Midbrain (tissue), 1 donor: ENCODE measurements at regions not wholly inside any gene's neighbourhood (a gene's known extent, or its start where the extent isn't known, plus 50 kb on each side); places are given as distances from the start of the nearest gene placed in this dataset.
A peak's percentile ranks its signal among the peaks of the same experiment; 100 is the strongest.

Source experiments
- DNase-seq: peaks from one replicate; lab custom pipeline; 2025; lab: John Stamatoyannopoulos, UW

DNA sequence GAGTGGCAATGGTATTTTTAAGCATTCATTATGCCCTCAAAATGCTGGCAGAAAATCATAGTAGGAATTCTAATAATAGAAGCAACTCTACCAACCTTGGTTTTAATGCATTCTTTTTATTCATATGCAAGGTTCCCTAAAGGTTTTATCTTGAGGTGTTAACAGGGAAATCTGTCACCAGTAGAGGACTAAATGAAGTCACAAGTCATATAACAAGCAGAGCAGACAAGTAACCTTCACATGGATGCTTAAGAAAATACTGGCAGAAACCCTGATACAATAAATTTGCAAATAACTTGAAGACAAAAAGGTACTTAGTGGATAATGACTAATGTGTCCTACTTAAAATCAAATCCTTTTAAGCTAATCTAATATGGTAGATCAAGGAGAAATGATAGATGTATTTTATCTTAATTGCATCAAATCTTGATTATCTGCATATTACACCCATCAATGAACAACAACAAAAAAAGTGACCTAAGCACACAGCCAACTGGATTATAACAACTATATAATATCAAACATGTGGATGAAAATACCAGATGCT is 73.3 kb downstream of the RFC3 start:
- DNase-seq, result no peak

DNA sequence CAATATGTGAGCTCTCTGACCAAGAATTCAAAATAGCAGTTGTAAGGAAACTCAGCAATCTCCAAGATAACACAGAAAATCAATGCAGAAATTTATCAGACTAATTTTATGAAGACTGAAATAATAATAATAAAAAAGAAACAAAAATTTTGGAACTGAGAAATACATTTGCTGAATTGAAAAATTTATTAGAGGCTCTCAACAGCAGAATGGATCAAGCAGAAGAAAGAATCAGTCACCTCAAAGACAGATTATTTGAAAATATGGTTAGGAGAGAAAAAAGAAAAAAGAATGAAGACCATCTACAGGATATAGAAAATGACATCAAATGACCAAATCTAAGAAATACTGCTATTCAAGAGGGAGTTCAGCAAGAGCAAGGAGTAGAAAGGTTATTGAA is 75.6 kb downstream of the RFC3 start:
- no peak for DNase-seq

DNA sequence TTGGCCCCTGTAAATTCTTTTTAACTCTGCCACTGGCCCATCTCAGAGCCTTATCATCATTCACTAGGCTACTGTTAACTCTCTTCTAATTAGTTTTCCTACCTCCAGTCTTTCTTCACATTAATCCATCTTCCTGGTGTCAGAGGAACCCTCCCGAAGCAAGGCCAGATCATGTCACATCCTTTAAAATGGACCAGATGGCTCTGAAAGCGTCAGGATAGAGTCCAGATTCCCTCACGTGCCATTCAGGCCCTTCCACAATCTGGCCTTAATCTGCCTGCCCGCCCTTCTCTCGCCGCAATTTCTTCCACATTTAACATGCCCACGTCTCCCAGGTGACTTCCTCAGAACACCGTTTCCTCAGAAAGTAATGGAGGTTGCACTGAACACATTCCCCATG is 86.5 kb downstream of the RFC3 start:
- no peak for DNase-seq

DNA sequence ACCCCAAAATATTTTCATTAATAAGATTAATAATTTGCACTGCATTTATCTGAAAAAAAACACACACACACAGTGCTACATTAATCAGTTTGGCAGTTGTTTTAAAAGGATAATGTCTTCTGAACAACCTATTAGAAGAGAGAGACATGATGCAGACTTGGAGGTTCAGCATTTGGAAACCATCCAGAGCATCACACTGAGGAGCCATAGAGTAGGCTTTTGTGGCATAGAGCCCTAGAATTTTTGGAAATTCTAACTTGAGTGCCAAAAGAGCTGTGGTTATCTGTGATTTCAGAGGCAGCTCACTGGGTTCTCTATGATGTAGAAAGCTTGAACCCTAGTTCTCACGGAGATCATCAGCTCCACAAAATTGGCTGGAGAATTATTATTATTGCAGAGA is 90.2 kb downstream of the RFC3 start:
- no peak for DNase-seq

DNA sequence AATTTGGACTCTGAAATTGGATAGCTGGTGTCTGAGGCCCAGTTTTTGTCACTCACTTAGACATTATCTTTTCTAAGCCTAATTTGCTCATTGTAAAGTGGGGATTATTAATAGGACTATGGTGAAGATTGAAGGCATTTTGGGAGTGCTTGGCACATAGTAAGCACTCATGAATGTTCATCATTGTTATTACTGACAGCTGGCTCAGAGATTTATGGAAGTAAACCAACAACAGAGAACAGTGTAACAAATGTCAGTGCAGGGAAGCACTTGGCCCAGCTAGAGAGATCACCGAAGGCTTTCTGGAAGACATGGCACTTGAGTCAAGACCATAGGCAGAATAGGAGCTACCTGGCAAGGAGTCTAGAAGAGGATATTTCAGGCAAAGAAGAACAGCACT is 92.3 kb downstream of the RFC3 start:
- no peak for DNase-seq

DNA sequence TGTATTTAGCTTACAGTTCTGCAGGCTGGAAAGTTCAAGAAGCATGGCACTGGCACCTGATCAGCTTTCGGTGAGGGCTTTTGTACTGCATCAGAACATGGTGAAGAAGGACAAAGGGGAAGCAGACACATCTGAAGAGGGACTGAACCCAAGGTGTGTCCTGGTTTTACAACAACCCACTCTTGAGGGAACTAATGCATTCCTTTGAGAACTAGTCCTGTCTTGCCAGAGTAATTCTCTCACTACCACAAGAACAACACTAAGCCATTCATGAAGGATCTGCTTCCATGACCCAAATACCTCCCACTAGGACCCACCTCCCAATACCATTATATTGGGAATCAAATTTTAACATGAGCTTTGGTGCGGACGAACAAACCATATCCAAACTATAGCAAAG is 93.6 kb downstream of the RFC3 start:
- DNase-seq, result no peak

DNA sequence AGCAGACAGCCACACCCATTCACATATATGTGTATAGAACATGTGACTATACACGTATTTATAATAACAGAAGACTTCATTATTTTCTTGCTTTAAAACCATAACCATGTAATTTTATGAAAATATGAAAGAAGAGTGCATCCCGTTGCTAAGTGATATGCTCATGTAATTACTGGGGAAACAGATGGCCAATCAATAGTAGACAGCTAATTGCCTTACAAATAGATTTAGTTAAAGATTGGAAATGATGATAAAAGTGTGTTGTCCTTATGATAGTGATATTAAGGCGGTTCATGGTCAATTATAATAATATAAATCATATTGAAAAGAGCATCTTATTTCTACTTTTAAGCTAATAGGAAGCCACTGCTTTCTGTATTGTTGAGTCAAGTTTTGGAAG is 95.9 kb downstream of the RFC3 start:
- DNase-seq, result no peak

DNA sequence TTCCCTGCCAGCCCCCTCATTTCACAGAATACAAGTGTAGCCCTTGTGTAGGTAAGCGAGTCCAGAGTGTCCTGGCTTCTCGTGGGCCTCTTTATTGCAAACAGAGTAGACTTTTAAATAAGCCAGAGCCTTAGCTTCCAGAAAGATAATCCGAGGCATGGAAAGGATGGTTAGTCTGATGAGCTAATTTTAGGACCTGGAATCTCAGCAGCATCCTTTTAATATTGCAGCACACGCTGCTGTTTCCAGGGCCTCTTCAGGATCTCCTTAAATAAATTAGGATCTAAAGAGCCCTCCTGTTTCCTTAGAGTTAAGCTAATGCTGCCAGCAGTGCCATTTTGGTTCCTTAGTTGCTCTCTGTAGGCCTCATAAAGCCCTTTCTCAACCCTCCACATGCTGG is 99.2 kb downstream of the RFC3 start:
- no peak for DNase-seq

DNA sequence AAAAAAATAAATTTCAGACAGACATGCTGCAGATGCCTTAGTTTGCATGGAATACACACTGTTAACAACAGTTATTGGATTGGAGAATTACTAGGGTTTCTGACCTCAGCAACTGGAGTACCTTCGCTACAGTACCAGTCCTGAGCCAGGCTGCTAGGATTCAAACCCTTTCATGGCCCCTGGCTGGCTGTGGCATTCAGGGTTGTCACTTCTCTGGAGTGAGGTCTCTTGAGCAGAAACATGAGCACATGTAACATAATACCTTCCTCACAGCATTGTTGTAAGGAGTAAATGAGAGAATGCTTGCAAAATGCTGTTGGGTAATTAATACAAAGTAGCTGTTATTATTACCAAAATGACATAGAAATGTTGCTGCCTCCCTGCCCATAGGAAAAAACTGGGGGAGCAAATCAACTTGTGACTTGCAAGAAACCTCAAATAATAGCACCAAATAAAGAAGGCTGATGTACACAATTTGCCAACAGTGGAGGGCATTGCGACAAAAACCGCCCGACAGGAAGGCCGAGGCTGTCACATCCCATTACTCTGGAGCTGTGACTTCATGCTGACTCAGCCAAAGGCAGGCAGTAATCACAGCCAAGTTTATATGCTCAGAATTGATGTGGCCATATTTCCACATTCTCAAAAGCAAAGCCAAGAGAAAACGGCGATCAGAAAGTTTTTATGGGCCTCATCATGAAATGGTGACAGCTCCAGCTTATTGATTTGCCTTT is 100.4 kb downstream of the RFC3 start:
- no peak for DNase-seq

DNA sequence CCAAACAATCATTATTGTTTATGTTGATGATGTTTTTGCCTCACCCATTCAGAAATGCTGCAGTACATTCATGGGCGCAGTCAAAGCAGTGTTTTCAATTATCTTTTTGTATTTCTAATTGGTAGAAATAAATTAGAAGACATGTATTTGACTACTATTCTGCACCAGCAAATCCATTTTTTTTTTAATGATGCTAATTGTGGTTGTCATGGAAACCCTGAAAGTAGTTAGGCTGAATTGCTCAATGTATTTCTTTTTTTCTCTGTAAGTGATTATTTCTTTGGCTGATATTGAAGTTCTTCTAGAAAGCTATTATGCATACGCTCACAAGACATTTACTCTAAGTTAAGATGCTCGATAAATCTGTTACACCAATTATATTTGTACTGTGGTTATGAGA is 101.2 kb downstream of the RFC3 start:
- no peak for DNase-seq

DNA sequence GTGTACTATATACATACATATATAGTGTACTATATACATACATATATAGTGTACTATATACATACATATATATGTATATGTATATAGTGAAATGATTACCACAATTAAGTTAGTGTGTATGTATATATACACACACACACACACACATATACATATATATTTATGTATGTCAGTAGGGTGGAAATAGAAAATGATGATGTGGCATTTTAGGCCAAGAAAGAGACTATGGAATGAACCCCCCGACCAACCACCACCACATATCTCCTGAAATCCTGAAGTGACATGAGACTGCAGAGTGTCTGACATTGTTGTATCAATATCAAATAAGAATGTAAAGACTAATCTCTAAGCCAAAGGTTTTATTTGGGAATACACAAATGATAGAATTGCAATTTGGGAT is 107.6 kb downstream of the RFC3 start:
- DNase-seq, result no peak

DNA sequence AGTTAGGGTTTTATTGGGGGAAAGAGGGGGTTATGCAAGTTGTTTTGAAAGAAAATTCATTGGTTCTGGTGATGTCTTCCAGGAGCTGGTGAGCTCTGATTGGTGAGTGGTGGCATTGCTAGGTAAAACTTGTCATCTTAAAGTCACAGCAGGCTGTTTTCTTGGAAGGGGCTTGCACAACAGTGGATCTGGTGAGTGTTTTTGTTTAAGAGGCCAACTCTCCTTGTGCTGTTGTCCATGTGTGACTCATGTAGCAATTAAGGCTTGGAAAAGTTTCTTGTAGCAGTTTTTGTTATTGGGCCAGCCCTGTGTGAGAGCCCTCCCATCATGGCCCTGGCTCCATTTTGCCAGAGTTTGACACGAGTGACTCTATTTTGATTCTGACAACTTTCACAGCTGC is 109.4 kb downstream of the RFC3 start:
- no peak for DNase-seq

DNA sequence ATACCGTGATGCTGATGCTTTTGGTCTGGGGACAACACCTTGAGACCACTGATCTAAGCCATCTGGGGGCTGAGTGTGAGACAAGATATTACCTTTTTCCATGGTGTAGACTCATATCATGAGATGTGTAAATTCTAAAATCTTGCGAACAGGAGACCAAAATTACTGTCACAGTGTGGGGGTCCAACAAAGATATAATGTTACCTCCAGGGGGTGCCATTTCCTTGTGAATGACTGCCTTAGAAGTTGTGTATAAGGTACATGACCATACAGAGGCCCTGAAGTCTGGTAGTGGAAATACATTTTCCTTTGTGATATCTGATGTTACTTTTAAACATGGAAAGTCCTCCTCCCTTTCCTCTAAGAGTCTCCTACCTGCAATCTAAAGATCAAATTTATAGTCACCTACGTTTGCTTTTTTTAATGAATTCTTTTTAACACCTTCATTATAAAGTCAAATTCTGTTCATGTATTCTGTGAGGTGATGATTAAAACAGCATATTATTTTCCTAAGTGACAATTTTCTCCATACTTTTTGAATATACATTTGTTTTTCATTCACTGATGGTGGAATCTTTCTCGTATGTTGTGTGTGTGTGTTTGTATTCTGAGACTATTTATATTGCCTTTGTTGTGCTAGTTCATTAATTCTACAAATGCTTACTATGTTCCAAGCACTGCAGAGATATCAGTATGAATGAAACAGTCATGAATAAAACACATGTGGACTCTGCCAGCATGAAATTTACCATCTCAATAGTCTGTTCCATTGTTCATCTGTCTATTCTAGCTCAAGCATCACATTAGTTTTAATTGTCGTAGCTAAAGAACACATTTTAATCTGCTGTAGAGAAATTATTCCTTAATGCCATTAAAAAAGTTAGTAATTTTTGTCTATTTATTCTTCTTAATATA is 113.7 kb downstream of the RFC3 start:
- peak; percentile 42 for DNase-seq

DNA sequence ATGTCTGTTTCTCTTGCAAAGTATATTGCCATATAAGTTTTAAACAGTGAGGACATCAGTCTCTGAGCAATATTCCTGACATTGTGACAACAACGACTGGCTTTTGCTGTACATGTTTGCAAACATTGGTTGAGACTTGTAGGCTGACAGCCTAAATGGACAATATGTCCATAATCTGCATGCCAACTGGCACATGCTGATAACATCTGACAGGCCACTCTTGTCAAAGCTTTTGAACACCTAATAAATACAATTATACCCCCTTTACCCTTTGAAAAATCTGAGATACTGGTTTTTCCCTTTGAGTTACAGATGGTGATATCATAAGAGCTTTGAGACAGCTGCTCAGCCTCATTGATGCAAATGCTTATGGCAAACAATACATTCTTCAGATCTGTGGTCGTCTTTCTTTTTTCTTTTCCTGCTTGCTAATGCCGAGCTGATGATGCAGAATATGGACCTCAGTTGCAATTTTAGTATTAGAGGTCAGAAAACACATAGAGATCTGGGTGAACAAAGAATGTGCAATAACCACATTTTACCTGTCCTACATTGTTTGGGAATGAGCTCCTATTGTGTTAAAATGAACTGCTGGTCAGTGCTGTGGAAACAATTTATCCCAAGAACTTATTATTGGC is 114.9 kb downstream of the RFC3 start:
- DNase-seq, result no peak

DNA sequence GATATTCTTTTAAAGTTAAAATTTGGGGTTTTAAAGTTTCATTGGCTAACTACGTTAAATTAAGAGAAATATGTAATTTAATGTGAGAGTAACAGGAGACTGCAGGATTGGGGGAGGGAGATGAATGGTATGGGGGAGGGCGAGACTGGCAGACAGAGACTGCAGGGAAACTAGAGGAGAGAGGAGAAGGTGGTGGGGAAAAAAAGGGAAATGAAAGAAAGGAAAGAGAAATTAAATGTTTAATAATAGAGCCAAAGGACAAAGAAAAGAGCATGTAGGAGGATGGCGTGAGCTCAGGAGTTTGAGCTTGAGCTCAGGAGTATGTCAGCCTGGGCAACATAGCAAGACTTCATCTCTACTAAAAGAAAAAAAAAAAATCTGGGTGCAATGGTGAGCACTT is 115.9 kb downstream of the RFC3 start:
- DNase-seq, result no peak

DNA sequence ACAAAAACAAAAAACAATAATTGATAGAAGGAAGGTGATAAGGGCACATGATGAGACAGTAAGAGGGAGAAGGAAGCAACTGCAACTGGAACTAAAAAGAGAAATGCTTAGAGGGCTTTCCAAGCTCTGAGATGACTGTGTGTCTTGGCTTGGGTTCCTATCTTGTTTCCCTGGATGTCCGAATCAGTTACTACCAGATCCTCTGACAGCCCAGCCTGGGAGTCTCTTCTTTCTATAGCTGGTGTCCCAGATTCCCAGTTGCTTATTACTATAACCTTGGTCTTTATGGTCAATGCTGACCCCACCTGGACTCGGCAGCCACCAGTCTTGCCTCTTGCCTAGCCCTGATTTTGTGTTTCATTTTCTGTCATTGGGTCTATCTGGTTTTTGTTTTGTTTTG is 116.4 kb downstream of the RFC3 start:
- no peak for DNase-seq

DNA sequence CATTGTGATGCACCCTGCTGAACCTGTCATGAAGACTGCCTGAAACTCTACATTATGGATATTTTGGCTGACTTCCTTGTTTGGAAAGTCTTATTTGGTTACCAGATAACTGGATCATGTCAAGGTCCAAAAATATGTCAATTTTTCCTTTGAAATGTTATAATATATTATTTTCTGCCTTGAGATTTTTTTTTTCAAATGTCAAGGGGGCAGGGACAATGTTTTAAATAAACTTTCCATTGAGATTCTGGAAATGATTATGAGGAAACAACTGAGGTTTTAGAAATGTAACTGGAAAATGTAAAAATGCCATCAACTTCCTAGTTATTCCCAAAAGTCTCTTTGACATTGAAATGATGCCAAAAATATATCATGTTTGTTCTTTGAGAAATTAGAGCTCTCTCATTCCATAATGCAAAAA is 117.0 kb downstream of the RFC3 start:
- no peak for DNase-seq

DNA sequence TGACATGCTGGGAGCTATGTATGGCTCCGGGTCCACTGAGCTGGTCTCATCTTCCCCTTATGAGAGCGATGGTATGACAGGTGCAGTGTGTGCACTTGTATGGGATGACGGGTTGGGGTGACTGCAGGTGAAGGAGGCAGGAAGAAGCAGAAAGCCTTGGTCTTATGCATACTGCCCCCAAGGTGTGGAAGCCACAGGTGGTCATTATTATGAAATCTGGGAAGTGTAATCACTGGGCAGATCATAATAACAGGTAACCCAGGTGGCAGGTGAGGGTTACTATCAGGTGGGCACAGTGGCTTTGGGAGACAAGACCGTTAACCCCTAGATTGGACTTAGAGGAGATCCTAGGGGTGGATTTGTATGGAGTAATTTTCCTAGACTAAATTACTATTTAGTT is 118.0 kb downstream of the RFC3 start:
- DNase-seq, result no peak

DNA sequence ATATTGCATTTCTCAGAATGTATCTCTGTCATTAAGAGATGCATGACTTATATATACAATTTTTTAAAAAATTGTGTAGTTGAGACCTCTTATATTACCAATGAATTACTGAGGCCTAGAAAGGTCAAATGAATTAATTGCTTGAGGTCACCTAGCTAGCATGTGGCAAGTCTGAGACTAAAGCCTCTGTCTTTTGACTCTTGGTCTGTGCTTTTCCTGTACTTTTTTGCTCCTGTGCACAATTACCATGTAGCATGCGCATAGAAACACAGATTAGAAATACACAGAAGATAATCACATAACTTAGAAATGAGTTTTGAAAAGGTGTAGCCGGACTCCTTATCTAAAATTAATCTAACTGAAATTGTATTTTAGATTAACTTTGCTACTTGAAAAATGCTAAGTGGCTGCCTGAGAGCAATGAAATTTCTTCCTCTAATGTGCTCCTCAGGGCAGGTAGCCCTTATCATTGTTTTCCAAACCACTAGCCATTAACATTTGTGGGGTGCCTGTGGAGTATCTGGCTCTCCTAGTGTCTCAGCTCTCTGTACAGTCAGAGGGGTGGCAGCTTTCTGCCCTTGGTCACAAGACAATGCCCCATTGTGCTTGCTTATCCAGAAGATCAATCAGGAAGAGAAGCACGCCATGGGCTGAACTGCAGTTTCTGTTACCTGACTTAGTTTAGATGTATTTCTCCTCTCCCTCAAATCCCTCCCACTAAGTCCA is 119.6 kb downstream of the RFC3 start:
- DNase-seq, result no peak

DNA sequence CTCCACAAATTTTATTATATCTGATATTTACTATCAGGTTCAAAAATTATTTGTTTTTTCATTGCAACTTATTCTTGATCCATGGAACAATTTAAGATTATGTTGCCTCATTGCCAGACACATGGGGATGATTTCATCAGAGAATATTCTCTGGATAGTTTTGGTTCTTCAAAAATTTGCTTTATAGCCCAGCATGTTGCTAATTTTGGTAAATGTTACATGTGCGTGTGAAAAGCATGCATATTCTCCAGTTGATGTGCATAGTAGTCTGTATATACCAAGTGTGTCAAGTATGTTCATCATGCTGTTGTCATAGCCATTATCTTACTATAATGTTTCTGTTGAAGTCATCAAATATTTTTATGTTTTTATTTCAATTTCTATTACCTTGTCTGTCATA is 122.3 kb downstream of the RFC3 start:
- no peak for DNase-seq

DNA sequence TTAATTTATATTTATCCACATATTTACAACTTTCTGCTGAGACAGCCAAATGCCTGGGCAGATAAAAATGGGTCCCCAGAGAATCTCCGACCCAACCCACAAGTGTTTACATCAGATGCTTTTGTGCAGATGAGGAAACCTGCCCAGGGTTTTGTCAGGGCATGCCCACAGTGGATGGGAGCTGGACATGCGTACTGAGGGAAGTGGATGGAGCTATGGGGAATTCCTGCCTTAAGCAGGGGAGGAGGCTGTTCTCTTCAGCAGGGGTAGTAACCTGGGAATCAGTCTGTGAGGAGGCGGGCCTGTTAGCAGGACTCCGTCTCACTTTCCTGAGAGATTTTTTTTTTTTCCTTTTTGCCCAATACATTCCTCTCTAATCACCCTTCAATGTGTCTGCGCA is 122.9 kb downstream of the RFC3 start:
- DNase-seq, result no peak

DNA sequence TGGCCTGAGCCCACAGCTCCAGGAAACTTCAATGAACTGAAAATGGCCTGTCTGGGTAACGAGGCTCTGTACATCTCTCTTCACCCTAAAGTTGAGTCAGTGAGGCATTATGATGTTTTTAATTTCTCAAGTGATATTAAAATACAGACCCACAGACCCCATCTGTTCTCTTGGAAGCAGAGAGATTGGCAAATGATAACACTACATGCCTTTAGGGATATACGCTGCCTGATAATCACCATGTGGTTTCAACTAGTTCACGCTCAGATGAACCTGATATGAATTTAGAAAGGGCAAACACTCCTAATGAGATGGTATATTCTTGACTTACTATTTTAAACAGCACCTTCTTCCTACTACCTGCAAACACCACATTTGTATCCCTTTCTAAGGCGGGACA is 127.5 kb downstream of the RFC3 start:
- DNase-seq, result no peak
